Retinal pigment epithelial cell (primary cell): ENCODE measurements at regions not wholly inside any gene's neighbourhood (a gene's known extent, or its start where the extent isn't known, plus 50 kb on each side); places are given as distances from the start of the nearest gene placed in this dataset.

Source experiments
- DNase-seq: peaks from one replicate; pipeline ENCODE4 v3.0.0-alpha.2; 2010; ENCODE audit warnings: low read depth
- H3K4me3 ChIP-seq: 2 replicates; pipeline ENCODE4 v1.5.1; 2011; ENCODE audit warnings: mild to moderate bottlenecking, low read length, control low read depth, moderate library complexity
- CTCF ChIP-seq: conservative IDR thresholded peaks from 2 replicates; pipeline ENCODE4 v1.5.1; 2011; ENCODE audit warnings: low read depth, low read length, control low read depth, inconsistent platforms

- TF ChIP-seq CTCF, result no peak
- no peak overlapping the region for H3K4me3 ChIP-seq
- no peak for DNase-seq
These were observed 256.9 kb downstream of the PARM1 start for GRCh38 chr4:75189711-75190335.

DNA sequence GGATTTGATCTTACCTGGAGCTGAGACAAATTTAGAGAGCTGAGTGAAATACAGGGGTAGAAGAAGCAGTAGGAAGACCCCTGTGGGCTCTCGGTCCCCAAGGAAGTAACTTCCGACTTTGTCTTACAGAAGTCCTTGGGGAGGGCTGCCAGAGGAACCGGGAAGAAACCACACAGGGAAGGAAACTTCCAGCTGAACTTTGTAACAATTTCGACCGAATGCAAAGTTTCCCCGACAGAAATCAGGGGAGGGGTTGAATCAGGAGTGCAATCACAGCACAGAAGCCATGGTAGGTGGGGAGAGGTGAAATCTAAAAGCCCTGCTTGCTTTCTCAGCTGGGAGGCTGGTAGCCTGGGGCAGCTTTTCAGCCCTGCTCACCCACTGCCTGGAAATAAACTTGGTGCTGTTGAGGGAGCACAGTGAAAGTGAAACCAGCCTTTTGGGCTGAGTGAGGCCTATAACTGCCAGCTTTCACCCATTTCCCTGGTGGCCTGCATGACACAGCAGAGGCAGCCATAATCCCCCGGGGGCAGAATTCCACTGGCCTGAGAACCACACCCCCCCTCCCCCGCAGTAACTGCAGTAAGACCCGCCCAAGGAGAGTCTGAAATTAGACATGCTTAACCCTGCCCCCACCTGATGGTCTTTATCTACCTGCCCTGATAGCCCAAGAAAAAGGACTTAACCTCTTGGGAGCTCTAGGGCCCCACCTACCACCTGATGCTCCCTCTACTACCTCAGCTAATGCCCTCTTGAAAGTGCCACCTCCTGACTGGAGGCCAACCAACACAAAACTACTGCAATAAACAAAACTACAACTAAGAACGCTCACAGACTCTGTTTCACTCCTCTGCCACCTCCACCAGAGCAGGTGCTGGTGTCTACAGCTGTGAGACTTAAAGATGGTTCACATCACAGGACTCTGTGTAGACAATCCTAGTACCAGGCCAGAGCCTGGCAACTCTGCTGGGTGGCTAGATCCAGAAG, 248.2 kb downstream of the PARM1 start:
- no peak for TF ChIP-seq CTCF
- no peak for DNase-seq
- H3K4me3 ChIP-seq, result no peak overlapping the region

DNA sequence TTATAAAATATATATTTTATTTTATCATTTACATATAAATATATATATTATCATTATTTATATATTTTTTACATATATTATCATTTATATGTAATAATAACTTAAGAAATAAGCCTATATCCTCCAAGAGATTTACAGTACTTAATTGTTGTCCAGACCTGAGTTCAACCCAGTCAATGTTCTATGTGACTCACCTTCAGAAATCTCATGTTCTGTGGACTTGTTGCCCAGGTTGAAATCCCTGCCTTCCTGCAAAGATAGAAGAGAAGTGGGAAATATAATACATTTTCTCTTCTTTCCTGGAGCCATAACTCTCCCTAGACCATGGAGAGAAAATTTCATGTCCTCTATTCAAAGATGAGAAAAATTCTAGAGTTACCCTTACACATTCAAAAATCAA, 247.3 kb downstream of the PARM1 start:
- no peak overlapping the region for H3K4me3 ChIP-seq
- TF ChIP-seq CTCF, result no peak
- DNase-seq, result no peak

- no peak overlapping the region for H3K4me3 ChIP-seq
- no peak for TF ChIP-seq CTCF
These were observed 246.6 kb downstream of the PARM1 start for GRCh38 chr4:75179510-75179909.

GRCh38 chr4:75172551-75172950, 239.6 kb downstream of the PARM1 start:
- no peak for TF ChIP-seq CTCF
- no peak for DNase-seq
- H3K4me3 ChIP-seq, result no peak overlapping the region

More at GRCh38 chr4:75179510-75179909, 246.6 kb downstream of the PARM1 start:
- DNase-seq, result no peak

DNA sequence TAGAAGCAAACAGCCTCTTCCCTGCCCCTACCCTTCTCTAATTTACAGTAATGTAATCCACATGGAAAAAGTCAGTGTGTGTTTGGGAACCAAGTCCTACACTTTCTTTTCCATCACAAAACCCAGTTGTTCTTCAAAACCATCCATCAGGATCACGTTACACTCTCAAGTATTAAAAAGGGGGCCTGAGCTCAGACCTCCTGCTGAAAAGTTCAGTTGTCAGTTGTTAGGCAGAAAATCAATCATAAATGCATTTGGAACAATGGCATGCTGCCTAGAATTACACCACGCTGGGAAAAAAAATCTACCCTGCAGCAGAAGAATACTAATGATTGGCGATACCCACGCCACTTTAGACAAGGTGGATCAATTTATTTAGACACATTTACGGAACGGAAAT, 236.5 kb downstream of the PARM1 start:
- H3K4me3 ChIP-seq, result no peak overlapping the region
- no peak for DNase-seq
- TF ChIP-seq CTCF, result no peak
